HG03442 (cell line): ENCODE measurements at regions not wholly inside any gene's neighbourhood (a gene's known extent, or its start where the extent isn't known, plus 50 kb on each side); places are given as distances from the start of the nearest gene placed in this dataset.

Experiments used
- ATAC-seq: cut with Tn5 transposase; IDR thresholded peaks from one replicate; pipeline ENCODE4 v1.9.1; 2021; ENCODE audit warnings: mild to moderate bottlenecking, moderate library complexity; ENCODE audit not compliant: unreplicated experiment

- no peak for ATAC-seq
These were observed 434.6 kb downstream of the ENC1 start for GRCh38 chr5:74205767-74206578.

- ATAC-seq, result peak; percentile 42
These were observed 439.0 kb downstream of the ENC1 start for GRCh38 chr5:74201334-74202081.

DNA sequence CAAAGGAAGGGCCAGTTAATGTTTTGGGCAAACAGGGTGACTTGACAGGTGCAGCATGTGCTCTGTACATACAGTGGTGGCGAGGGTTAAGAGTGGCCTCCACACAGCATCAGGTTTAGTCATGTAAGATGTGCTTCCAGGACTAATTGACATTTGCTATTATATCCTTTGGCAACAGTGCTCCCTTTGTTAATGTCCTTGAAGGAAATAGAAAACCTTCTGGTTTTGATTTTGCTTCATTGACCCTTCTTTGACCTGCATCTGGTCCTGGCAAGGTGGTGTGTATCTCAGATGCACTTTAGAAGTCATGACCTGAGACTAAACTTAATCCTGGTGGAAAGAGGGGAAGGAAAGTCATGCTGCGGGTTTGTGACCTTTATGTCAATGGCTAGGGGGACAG, 440.0 kb downstream of the ENC1 start:
- ATAC-seq, result no peak

DNA sequence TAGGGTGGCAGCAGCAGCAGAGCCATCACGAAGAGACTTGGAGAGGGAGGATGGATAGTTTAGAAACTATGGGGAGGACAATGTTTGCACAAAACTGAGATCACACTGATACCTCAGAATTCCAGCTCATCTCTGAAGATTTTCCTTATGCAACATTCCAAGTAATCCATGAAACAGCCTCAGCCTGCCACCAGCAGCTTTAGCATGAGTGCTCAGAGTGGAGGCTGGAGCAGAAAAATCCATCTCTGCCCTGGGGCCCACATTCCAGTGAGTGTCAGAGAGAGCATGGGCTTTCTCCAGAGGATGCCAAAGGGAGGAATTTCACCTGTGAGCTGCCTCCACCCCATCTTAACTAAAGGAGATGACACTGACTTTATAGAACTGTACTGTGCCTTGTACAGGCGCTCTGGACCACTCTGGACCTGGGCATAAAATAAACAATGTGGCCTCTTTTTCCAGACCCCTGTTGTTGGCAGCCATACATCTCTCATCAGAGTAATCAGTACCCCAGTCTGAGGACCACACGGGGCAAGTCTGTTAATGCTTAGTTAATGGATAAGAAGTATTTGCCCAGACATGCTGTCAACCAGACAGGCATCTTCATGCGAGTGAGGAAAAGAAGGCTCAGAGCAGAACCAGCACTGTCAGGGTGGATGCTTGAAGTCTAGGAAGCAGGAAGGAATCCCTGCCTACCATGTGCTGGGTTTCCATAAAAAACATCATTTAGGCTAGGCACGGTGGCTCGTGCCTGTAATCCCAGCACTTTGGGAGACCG, 440.9 kb downstream of the ENC1 start:
- no peak for ATAC-seq

DNA sequence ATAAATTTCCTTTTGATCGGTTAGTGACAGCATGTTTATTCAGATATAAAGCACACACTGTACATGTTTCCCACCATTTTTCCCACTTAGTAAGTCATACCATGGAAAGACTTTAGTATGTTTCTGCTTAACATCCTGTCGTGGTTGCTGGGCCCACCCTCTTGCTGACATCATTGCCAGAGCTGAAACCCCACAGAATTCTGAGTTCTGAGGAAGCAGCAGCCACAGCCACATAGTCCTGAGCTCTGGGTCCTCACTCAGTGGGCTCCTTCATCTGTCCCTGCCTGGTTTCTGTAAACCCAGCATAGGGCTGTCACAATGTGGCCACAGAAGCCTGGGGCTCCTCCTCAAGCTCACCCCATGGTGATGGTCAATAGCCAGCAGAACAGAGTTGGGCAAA, 441.5 kb downstream of the ENC1 start:
- ATAC-seq, result no peak

DNA sequence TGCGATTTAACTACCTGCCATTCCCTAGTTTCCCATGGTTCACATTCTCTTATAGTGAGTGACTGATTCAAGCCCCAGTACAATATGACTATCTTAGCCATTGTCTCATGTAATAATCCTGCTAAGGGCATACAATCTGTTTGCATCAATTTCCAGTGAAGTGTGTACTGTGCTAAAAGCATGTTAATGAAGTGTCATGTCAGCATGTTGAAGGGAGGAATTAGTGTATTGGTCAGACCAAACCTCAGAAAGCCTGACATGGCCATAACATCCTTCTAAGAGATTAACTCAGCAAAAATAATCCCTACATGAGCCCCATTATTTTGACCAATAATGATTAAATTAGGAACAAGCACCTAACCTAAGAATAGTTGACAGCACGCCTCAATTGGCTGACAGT, 442.4 kb downstream of the ENC1 start:
- ATAC-seq, result no peak

GRCh38 chr5:74196233-74196632, 444.3 kb downstream of the ENC1 start:
- ATAC-seq, result peak; percentile 80

- no peak for ATAC-seq
These were observed 446.3 kb downstream of the ENC1 start for GRCh38 chr5:74194196-74194595.

DNA sequence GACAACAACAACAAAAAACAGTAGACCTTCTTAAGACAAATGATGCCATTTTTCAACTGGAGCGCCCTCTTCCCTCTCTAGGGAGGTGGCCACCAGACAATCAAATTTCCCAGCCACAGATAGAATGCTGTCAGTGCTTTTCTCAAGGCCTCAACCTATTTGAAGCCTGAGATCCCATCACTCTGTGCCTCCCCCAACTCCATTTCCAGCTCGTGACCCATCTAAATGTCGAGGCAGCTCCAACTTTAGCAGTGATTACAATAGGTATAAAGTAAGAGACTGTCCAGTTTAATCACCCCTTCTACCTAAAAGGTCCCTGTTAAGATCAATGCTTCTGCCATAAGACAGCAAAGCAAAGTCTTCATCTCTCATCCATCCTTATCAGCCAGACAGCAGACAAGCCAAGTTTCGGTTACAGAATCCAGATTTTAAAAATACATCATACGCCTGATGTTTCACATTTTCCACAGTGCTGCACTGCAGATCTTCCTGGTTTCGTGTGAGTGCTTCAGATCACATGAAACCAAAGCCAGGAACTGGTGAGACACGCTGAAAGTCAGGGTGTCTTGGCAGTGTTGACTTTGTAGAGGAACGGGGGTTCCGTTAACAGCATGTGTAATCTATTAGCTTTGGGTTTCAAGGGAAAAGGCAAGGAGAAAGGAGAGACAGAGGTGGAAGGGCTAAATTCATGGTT, 447.8 kb downstream of the ENC1 start:
- ATAC-seq, result no peak

DNA sequence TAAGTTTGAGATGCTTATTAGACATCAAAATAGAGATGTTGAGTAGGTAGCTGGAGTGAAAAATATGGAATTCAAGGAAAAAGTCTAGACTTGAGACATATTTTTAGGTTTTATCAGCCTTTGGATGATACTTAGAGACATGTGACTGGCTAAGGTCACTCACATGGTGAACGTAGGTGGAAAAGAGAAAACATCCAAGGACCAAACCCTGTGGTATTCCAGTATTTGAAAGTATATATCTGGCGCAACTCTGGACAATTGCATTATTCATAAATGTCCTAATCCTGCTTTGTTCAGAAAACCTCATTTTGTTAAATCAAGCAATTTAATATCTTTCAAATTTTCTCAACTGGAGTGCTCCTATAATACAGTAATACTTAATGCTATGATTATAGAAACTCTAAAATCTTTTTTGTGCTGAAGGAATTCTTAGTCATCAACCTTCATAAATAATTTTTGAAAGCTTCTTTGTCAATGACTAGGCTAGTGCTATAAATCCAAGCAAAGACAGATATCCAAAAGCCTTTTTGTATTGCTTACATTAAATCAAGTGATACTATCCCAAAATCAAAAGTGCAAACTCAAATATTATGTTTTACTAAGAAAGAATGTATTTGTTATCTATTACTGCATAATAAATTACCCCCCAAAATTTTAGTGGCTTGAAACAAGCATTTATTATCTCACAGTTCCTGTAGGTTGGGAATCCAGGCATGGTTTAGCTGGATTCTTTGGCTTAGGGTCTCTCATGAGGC, 452.0 kb downstream of the ENC1 start:
- no peak for ATAC-seq

DNA sequence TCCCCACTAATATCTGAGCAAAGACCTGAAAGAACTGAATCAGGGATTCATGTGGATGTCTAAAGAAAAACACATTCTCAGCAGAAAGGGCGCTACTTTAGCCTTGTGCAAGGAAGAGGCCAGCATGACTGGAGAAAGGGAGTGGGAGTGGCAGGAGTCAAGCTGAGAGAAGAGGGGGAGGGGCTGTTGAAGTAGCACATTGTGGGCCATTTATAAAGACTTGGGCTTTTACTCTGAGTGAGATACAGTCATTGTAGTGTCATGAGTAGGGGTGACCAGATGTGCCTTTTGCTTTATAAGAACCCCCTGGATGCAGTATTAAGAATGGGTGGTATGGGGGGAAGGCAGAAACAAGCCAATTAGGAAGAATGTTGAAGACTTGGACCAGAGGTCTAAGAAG, 452.8 kb downstream of the ENC1 start:
- ATAC-seq, result no peak

GRCh38 chr5:74186356-74187315, 453.9 kb downstream of the ENC1 start:
- ATAC-seq, result no peak

DNA sequence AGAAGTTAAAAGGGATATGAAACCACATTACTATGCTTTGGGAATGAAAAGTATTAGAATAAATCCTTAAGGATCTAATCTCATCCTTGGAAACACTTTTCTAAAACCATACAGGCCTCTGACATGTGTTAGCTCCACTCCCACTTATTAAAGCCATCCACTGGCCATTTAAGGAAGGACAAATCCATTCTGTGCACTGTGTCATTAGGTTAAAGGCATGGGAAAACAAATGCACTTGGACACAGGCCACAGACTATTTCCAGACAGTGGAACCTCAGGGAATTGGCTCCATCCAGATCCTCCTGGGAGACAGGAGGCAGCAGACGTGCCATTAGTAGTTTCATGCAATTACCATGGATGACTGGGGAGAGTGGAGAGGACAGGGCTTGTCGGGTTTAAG, 454.9 kb downstream of the ENC1 start:
- ATAC-seq, result no peak

DNA sequence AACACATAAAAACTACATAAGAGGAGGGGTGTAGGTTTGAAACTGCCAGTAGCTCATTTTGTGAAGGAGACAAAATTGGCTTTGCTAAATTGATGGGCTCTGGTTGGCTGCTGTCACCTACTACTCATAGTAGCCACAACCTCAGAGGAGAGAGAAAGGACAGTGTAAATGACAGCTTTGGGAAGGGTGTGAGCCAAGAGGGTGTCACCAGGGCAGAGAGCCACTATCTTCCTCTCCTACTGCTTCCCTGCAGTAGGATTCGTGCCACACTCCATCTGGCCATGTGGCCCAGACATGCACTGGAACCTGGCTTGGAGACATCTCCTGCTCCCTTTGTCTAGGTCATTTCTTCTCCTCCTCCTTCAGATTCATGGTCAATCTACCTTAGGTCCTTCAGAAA, 455.9 kb downstream of the ENC1 start:
- ATAC-seq, result no peak

DNA sequence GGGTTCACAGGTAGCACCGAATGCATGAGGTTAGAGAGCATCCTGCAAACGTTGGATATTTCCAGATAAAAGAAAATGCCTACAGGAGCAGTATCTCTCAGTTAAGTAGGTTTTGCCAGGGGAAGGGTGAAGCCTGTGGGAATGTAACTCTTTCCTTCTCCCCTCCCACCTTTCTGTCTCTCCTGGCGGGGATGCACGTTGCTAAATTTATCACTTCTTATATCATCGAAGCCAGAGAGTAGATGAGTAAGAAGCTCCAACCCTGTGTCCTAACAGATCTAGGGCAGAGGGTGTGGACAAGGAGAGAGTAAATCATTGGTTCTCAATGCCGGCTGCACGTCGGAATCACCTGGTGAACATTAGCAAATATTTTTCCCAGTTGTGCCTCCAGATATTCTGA, 457.5 kb downstream of the ENC1 start:
- no peak for ATAC-seq

DNA sequence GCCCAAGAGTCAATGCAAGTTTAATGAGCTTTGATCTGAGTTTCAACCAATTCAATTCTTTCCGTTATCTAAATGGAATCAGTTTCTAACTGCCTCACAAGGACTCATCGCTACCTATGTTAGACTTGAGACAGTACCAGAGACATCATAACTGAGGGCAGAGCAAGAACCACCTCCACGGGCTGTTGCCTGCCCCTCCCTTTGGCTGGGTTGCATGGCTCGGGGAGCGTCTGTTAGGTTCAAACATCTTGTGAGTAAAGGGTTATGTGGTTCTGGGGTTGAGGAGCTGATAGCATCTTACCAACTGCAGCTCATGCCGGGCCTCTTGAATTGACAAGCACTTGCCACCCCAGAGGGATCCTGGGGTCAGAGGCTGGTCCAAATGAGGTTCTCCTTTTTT, 457.9 kb downstream of the ENC1 start:
- no peak for ATAC-seq

GRCh38 chr5:74179701-74180100, 460.8 kb downstream of the ENC1 start:
- no peak for ATAC-seq

DNA sequence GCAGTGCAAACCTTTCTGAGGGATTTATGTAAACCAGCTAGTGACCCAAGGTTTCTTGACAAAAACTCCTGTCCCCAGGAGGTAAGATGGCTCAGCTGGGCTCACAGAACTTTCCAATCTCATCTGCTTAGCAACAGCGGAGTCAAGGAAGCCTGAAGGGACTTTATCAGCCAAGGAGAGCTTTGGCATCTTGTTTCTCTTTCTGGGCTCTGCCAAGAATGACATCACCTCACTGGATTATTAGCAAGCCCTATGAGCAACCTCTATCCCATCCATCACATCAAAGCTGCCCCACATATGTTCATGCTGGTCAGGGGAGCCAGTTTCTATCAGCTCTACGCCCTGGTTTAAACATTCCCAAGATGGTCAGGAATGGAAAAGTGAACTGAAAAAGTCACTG, 461.3 kb downstream of the ENC1 start:
- no peak for ATAC-seq

DNA sequence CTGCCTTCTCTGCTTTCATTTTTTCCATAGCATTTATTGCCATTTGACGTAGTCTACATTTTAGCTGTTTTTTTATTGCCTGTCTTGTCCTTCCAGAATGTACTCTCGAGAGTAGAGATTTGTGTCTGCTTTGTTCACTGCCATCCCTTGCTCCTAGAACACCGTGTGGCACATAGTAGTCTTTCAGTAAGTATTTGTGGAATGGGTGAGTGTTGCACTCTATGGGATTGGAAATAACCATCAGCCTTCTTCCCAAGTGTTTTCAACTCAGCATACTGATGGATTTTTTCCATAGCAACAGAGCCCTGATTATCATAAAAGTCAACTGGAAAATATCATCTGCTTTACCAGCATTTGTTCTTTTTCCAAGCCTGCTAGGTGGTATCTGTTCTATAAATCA, 462.6 kb downstream of the ENC1 start:
- no peak for ATAC-seq
